C4-2B (cell line): ENCODE measurements at regions not wholly inside any gene's neighbourhood (a gene's known extent, or its start where the extent isn't known, plus 50 kb on each side); places are given as distances from the start of the nearest gene placed in this dataset.

ENCODE experiments used
- CTCF ChIP-seq: fragments of 450-650 bp; conservative IDR thresholded peaks from 2 replicates; pipeline ENCODE4 v1.5.1; 2017; ENCODE audit warnings: mild to moderate bottlenecking
- ZFX ChIP-seq: fragments of 450-650 bp; IDR thresholded peaks from 2 replicates; pipeline ENCODE4 v1.6.1; 2017

- no peak for TF ChIP-seq CTCF
- TF ChIP-seq ZFX, result no peak
Measured at GRCh38 chr22:49531368-49531791, 296.3 kb downstream of the BRD1 start.
